HAP-1 (cell line): ENCODE measurements at regions not wholly inside any gene's neighbourhood (a gene's known extent, or its start where the extent isn't known, plus 50 kb on each side); places are given as distances from the start of the nearest gene placed in this dataset.
A peak's percentile ranks its signal among the peaks of the same experiment; 100 is the strongest.
"Not testable (repeated sequence)": the region's sequence is repeated elsewhere in the genome, so short reads cannot be mapped to it uniquely, and the experiment has no call there.

Experiments used
- DNase-seq, 2 experiments: peaks; one replicate each; pipeline ENCODE4 v3.0.0-alpha.2; 2016 to 2020; ENCODE audit warnings: low spot score in 2 of 2
- H3K27me3 ChIP-seq: fragments of 250-450 bp; sonication (Bioruptor Pico); 2 replicates; pipeline ENCODE4 v1.5.1; 2020; ENCODE audit warnings: low read depth, mild to moderate bottlenecking, moderate library complexity
- H3K36me3 ChIP-seq: fragments of 250-450 bp; sonication (Bioruptor Pico); replicated peaks from 2 replicates; pipeline ENCODE4 v1.5.1; 2020; ENCODE audit warnings: mild to moderate bottlenecking
- H3K4me1 ChIP-seq: fragments of 250-450 bp; sonication (Bioruptor Pico); 2 replicates; pipeline ENCODE4 v1.5.1; 2020; ENCODE audit warnings: mild to moderate bottlenecking
- H3K4me3 ChIP-seq: fragments of 250-450 bp; sonication (Bioruptor Pico); 2 replicates; pipeline ENCODE4 v1.5.1; 2020; ENCODE audit warnings: mild to moderate bottlenecking, moderate library complexity
- H3K9me3 ChIP-seq: fragments of 250-450 bp; sonication (Bioruptor Pico); 2 replicates; pipeline ENCODE4 v1.5.1; 2020; ENCODE audit warnings: mild to moderate bottlenecking, moderate library complexity
- in situ Hi-C: fragments of 300-500 bp; cut with MboI; formaldehyde crosslinking; loops from 3 replicates; pipeline ENCODE4 v1.14.3; 2020; ENCODE audit warnings: low sequenced_read_pairs, inconsistent platforms, mixed read lengths

- Histone ChIP-seq H3K36me3 (no peaks in the 10 kb centered on the region), H3K4me3 (no peak overlapping the region), H3K27me3 (no peaks in the 10 kb centered on the region), H3K9me3 (no peaks in the 10 kb centered on the region; the same call in none of the 2 replicates), H3K4me1 (peaks cover 3% of the 10 kb centered on the region)
- in situ Hi-C loops = no loop called here
- DNase-seq = peak; percentile 56 to 68
Observed at GRCh38 chr5:87551911-87552310, 139.2 kb upstream of the CCNH start.

GRCh38 chr5:87541676-87542075 is 128.9 kb upstream of the CCNH start:
- no peaks in the 10 kb centered on the region for H3K27me3 ChIP-seq
- H3K9me3 ChIP-seq = no peaks in the 10 kb centered on the region
- no peaks in the 10 kb centered on the region for H3K36me3 ChIP-seq
- H3K4me1 ChIP-seq = peaks cover 30% of the 10 kb centered on the region
- in situ Hi-C loops = loop anchor here (10.0 kb wide), 1 partner anchor 213 kb away; no protein-coding TSS in a partner anchor
- H3K4me3 ChIP-seq = no peak overlapping the region
- DNase-seq = no peak

- H3K9me3 ChIP-seq = no peaks in the 10 kb centered on the region
- H3K36me3 ChIP-seq = no peaks in the 10 kb centered on the region
- H3K27me3 ChIP-seq = no peaks in the 10 kb centered on the region
- in situ Hi-C loops = loop anchor here (10.0 kb wide), 1 partner anchor 214 kb away; no protein-coding TSS in a partner anchor
- peak; percentile 63 to 77 for DNase-seq
- peaks cover 25% of the 10 kb centered on the region for H3K4me1 ChIP-seq
- no peak overlapping the region for H3K4me3 ChIP-seq
Observed at GRCh38 chr5:87541033-87541432, 128.3 kb upstream of the CCNH start.

GRCh38 chr5:87539839-87540238 is 127.1 kb upstream of the CCNH start:
- no peaks in the 10 kb centered on the region for H3K9me3 ChIP-seq
- no peak overlapping the region for H3K4me3 ChIP-seq
- H3K4me1 ChIP-seq = peaks cover 13% of the 10 kb centered on the region
- in situ Hi-C loops = loop anchor here (10.0 kb wide), 1 partner anchor 215 kb away; no protein-coding TSS in a partner anchor
- no peak for DNase-seq
- H3K27me3 ChIP-seq = no peaks in the 10 kb centered on the region
- no peaks in the 10 kb centered on the region for H3K36me3 ChIP-seq

- Histone ChIP-seq H3K36me3 (no peaks in the 10 kb centered on the region), H3K27me3 (no peaks in the 10 kb centered on the region), H3K4me1 (peaks cover 7% of the 10 kb centered on the region), H3K9me3 (no peaks in the 10 kb centered on the region), H3K4me3 (no peak overlapping the region)
- no peak for DNase-seq
- in situ Hi-C loops = no loop called here
Observed at GRCh38 chr5:87536365-87536764, 123.6 kb upstream of the CCNH start.

GRCh38 chr5:87535706-87536105 is 123.0 kb upstream of the CCNH start:
- Histone ChIP-seq H3K27me3 (no peaks in the 10 kb centered on the region), H3K4me3 (no peak overlapping the region), H3K9me3 (no peaks in the 10 kb centered on the region), H3K36me3 (no peaks in the 10 kb centered on the region), H3K4me1 (peaks cover 1% of the 10 kb centered on the region; the same call in 1 of the 2 replicates)
- no peak for DNase-seq
- in situ Hi-C loops = no loop called here

GRCh38 chr5:87529486-87530076 is 116.9 kb upstream of the CCNH start:
- no peaks in the 10 kb centered on the region for H3K27me3 ChIP-seq
- in situ Hi-C loops = no loop called here
- no peak for DNase-seq
- no peaks in the 10 kb centered on the region for H3K36me3 ChIP-seq
- H3K9me3 ChIP-seq = no peaks in the 10 kb centered on the region
- no peaks in the 10 kb centered on the region for H3K4me1 ChIP-seq
- no peak overlapping the region for H3K4me3 ChIP-seq

- in situ Hi-C loops = no loop called here
- no peaks in the 10 kb centered on the region for H3K36me3 ChIP-seq
- DNase-seq = no peak
Observed at GRCh38 chr5:87526131-87526530, 113.4 kb upstream of the CCNH start.

GRCh38 chr5:87524217-87524616 is 111.5 kb upstream of the CCNH start:
- no peaks in the 10 kb centered on the region for H3K4me1 ChIP-seq
- no peak for DNase-seq
- in situ Hi-C loops = no loop called here
- H3K36me3 ChIP-seq = no peaks in the 10 kb centered on the region
- no peaks in the 10 kb centered on the region for H3K27me3 ChIP-seq
- no peaks in the 10 kb centered on the region for H3K9me3 ChIP-seq
- H3K4me3 ChIP-seq = no peak overlapping the region

More at GRCh38 chr5:87526131-87526530, 113.4 kb upstream of the CCNH start:
- no peaks in the 10 kb centered on the region for H3K4me1 ChIP-seq
- no peaks in the 10 kb centered on the region for H3K27me3 ChIP-seq
- no peak overlapping the region for H3K4me3 ChIP-seq
- H3K9me3 ChIP-seq = no peaks in the 10 kb centered on the region

GRCh38 chr5:87511778-87512177 is 99.0 kb upstream of the CCNH start:
- in situ Hi-C loops, H3K4me3 ChIP-seq, H3K36me3 ChIP-seq, H3K27me3 ChIP-seq, DNase-seq, H3K4me1 ChIP-seq, H3K9me3 ChIP-seq: not testable (repeated sequence)

- no peak for DNase-seq
- no peak overlapping the region for H3K4me3 ChIP-seq
- no peaks in the 10 kb centered on the region; the same call in 1 of the 2 replicates for H3K9me3 ChIP-seq
- in situ Hi-C loops = no loop called here
- H3K36me3 ChIP-seq = no peaks in the 10 kb centered on the region
- no peaks in the 10 kb centered on the region for H3K27me3 ChIP-seq
- no peaks in the 10 kb centered on the region for H3K4me1 ChIP-seq
Observed at GRCh38 chr5:87503004-87503403, 90.3 kb upstream of the CCNH start.

- in situ Hi-C loops = no loop called here
Observed at GRCh38 chr5:87499478-87500410, 87.0 kb upstream of the CCNH start.

More at GRCh38 chr5:87499478-87500410, 87.0 kb upstream of the CCNH start:
- DNase-seq = no peak
- H3K36me3 ChIP-seq = no peaks in the 10 kb centered on the region
- no peaks in the 10 kb centered on the region for H3K4me1 ChIP-seq
- H3K27me3 ChIP-seq = no peaks in the 10 kb centered on the region
- H3K9me3 ChIP-seq = no peaks in the 10 kb centered on the region
- no peak overlapping the region for H3K4me3 ChIP-seq
